ENCODE measurements at regions not wholly inside any gene's neighbourhood (a gene's known extent, or its start where the extent isn't known, plus 50 kb on each side); places are given as distances from the start of the nearest gene placed in this dataset.
A peak's percentile ranks its signal among the peaks of the same experiment; 100 is the strongest.

- no peak overlapping the region for H3K4me3 ChIP-seq (ENCODE audit: low read depth, low read length)
- peak; percentile 27 for TF ChIP-seq CTCF (IDR thresholded peaks at IDR 0.05; ENCODE audit: control insufficient read depth, extremely low read depth, insufficient read depth)
- no peak for DNase-seq (ENCODE audit: low read depth)
Observed at GRCh38 chr2:56749152-56749752, 565.5 kb downstream of the CCDC85A start.

GRCh38 chr2:56753182-56753581 lies 569.4 kb downstream of the CCDC85A start:
- no peak for DNase-seq (ENCODE audit: low read depth)
- no peak overlapping the region for H3K4me3 ChIP-seq (ENCODE audit: low read depth, low read length)
- TF ChIP-seq CTCF (IDR thresholded peaks at IDR 0.05; ENCODE audit: control insufficient read depth, extremely low read depth, insufficient read depth), result no peak

- DNase-seq (ENCODE audit: low read depth), result no peak
- no peak for TF ChIP-seq CTCF (IDR thresholded peaks at IDR 0.05; ENCODE audit: control insufficient read depth, extremely low read depth, insufficient read depth)
- no peak overlapping the region for H3K4me3 ChIP-seq (ENCODE audit: low read depth, low read length)
Observed at GRCh38 chr2:56754066-56754615, 570.4 kb downstream of the CCDC85A start.

GRCh38 chr2:56754627-56755026 lies 570.8 kb downstream of the CCDC85A start:
- H3K4me3 ChIP-seq (ENCODE audit: low read depth, low read length), result no peak overlapping the region
- TF ChIP-seq CTCF (IDR thresholded peaks at IDR 0.05; ENCODE audit: control insufficient read depth, extremely low read depth, insufficient read depth), result no peak
- DNase-seq (ENCODE audit: low read depth), result no peak

GRCh38 chr2:56757884-56758545 lies 574.2 kb downstream of the CCDC85A start:
- TF ChIP-seq CTCF (IDR thresholded peaks at IDR 0.05; ENCODE audit: control insufficient read depth, extremely low read depth, insufficient read depth), result no peak
- no peak for DNase-seq (ENCODE audit: low read depth)

GRCh38 chr2:56763683-56764082 lies 579.9 kb downstream of the CCDC85A start:
- TF ChIP-seq CTCF (IDR thresholded peaks at IDR 0.05; ENCODE audit: control insufficient read depth, extremely low read depth, insufficient read depth), result no peak
- no peak overlapping the region for H3K4me3 ChIP-seq (ENCODE audit: low read depth, low read length)
- DNase-seq (ENCODE audit: low read depth), result no peak

More at GRCh38 chr2:56757884-56758545, 574.2 kb downstream of the CCDC85A start:
- no peak overlapping the region for H3K4me3 ChIP-seq (ENCODE audit: low read depth, low read length)
